ENCODE measurements at regions not wholly inside any gene's neighbourhood (a gene's known extent, or its start where the extent isn't known, plus 50 kb on each side); places are given as distances from the start of the nearest gene placed in this dataset.

DNA sequence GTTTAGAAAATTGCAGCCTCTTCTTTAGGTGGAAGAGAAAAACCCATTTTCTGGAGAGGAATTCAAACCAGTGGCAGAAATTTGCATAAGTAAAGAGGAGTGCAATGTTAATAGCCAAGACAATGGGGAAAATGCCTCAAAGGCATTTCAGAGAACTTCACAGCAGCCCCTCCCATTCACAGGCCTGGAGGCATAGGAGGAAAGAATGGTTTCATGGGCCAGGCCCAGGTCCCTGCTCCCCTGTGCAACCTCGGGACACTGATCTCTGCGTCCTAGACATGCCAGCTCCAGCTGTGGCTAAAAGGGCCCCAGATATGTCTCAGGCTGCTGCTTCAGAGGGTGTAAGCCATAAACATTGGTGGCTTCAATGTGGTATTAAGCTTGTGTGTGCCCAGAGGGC lies 161.8 kb upstream of the CENPE start:
- intact Hi-C loops (cut with micrococcal nuclease), result no loop called here
- Histone ChIP-seq H3K9me3 (replicated peaks) (peaks cover 36% of the 10 kb centered on the region), H3K27me3 (ENCODE audit: low read depth) (no peaks in the 10 kb centered on the region), H3K4me3 (no peak overlapping the region), H3K27ac (replicated peaks) (no peak overlapping the region), H3K4me1 (no peaks in the 10 kb centered on the region), H3K36me3 (no peaks in the 10 kb centered on the region)
- DNase-seq, result no peak
- TF ChIP-seq, protein P1, sequence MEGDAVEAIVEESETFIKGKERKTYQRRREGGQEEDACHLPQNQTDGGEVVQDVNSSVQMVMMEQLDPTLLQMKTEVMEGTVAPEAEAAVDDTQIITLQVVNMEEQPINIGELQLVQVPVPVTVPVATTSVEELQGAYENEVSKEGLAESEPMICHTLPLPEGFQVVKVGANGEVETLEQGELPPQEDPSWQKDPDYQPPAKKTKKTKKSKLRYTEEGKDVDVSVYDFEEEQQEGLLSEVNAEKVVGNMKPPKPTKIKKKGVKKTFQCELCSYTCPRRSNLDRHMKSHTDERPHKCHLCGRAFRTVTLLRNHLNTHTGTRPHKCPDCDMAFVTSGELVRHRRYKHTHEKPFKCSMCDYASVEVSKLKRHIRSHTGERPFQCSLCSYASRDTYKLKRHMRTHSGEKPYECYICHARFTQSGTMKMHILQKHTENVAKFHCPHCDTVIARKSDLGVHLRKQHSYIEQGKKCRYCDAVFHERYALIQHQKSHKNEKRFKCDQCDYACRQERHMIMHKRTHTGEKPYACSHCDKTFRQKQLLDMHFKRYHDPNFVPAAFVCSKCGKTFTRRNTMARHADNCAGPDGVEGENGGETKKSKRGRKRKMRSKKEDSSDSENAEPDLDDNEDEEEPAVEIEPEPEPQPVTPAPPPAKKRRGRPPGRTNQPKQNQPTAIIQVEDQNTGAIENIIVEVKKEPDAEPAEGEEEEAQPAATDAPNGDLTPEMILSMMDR (IDR thresholded peaks at IDR 0.05; ENCODE audit: borderline replicate concordance), result no peak

DNA sequence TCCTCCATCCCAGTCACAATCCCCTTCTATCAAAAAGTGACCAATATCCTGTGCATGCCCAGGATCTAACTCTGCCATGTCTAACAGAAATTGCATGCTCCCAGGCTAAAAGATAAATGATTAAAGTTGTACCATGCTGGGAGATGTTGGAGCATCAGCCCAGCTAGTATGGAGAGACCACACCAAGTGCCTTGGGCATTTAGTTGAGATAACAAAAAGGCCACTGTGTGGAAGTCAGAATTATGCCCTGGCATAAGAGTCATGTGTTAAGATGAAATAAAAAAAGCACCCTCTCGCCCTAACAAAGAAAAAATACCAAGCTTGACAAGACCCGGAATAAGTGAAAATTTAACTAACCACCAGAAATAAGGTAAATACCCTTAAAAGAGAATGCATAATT lies 155.9 kb upstream of the CENPE start:
- no peaks in the 10 kb centered on the region for H3K27me3 ChIP-seq (ENCODE audit: low read depth)
- H3K4me1 ChIP-seq, result no peaks in the 10 kb centered on the region
- TF ChIP-seq, protein P1 (IDR thresholded peaks at IDR 0.05; ENCODE audit: borderline replicate concordance), result no peak
- DNase-seq, result no peak
- no peak overlapping the region for H3K27ac ChIP-seq (replicated peaks)
- no peaks in the 10 kb centered on the region for H3K36me3 ChIP-seq
- intact Hi-C loops (cut with micrococcal nuclease), result no loop called here
- no peak overlapping the region for H3K4me3 ChIP-seq
- H3K9me3 ChIP-seq (replicated peaks), result peaks cover 15% of the 10 kb centered on the region

DNA sequence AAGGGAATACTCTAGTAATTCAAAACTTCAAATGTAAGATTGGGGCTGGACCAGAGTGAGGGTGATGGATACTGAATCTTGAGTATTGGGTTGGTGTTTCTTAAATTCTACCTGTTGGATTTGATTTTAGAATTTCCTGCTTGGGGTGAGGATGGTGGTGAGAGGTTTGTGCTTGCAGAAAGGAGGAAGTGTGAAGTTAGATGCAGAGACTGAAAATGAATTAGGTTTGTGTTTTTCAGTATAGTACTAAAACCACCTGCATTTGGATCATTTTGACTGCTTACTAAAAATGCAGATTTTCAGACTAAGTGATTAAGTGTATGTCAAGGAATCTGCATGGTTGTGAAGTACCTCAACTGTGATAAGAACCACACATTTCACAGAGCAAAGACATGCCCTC lies 131.5 kb upstream of the CENPE start:
- TF ChIP-seq, protein P1 (IDR thresholded peaks at IDR 0.05; ENCODE audit: borderline replicate concordance), result no peak
- H3K4me1 ChIP-seq, result no peaks in the 10 kb centered on the region
- peaks cover 15% of the 10 kb centered on the region for H3K9me3 ChIP-seq (replicated peaks)
- H3K4me3 ChIP-seq, result no peak overlapping the region
- no peak for DNase-seq
- H3K27me3 ChIP-seq (ENCODE audit: low read depth), result no peaks in the 10 kb centered on the region
- no peak overlapping the region for H3K27ac ChIP-seq (replicated peaks)
- no peaks in the 10 kb centered on the region for H3K36me3 ChIP-seq
- intact Hi-C loops (cut with micrococcal nuclease), result no loop called here

DNA sequence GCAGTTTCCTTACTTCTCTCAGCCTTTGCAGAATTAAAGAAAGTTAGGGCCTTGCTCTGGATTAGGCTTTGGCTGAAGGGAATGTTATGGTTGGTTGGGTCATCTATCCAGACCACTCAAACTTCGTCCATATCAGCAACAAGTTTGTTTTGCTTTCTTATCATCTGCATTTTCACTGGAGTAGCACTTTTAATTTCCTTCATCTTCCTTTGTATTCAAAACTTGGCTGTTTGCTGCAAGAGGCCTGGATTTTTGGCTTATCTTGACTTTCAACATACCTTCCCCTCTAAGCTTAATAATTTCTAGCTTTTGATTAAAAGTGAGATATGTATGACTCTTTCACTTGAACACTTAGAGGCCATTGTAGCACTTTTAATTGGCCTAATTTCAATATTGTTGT lies 126.7 kb upstream of the CENPE start:
- intact Hi-C loops (cut with micrococcal nuclease), result no loop called here
- no peaks in the 10 kb centered on the region for H3K9me3 ChIP-seq (replicated peaks)
- no peaks in the 10 kb centered on the region for H3K27me3 ChIP-seq (ENCODE audit: low read depth)
- DNase-seq, result no peak
- H3K27ac ChIP-seq (replicated peaks), result no peak overlapping the region
- no peaks in the 10 kb centered on the region for H3K4me1 ChIP-seq
- TF ChIP-seq, protein P1 (IDR thresholded peaks at IDR 0.05; ENCODE audit: borderline replicate concordance), result no peak
- H3K4me3 ChIP-seq, result no peak overlapping the region
- no peaks in the 10 kb centered on the region for H3K36me3 ChIP-seq

DNA sequence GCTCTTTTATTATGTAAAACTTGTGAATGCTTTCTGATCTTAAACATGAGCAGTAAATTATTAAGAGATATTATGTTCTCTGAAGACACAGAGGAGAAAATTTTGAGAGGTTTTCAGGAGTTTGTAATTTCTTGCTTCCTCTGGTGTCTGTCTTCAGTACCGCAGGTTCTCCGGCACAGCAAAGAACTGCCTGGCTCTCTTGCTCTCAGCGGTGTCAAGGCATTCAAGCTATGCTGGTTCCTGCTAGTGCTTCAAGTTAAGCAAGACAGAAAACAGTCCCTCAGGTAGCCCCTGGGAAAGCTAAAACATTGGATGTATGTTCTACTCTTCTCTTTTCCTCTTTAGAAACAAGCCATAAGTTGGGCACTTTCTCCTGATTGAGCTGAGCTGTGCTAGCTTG lies 120.2 kb upstream of the CENPE start:
- TF ChIP-seq, protein P1 (IDR thresholded peaks at IDR 0.05; ENCODE audit: borderline replicate concordance), result no peak
- Histone ChIP-seq H3K4me1 (no peaks in the 10 kb centered on the region), H3K9me3 (replicated peaks) (peaks cover 53% of the 10 kb centered on the region), H3K36me3 (no peaks in the 10 kb centered on the region), H3K4me3 (no peak overlapping the region), H3K27me3 (ENCODE audit: low read depth) (no peaks in the 10 kb centered on the region), H3K27ac (replicated peaks) (no peak overlapping the region)
- DNase-seq, result no peak
- intact Hi-C loops (cut with micrococcal nuclease), result no loop called here

DNA sequence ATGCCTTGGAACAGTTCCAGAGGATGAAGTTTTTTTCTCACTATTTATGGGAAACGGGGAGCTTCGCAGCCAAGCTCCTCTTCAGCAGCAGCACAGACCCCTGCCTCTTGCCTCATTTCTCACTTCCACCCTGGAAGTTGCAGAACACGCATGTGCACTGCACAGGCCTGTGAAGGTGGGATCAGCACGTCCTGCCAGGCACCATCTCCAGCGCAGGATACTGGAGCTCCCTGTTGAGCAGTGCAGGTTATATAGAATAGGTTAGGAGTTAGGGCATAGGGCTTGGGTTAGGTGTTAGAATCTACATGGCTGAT lies 110.1 kb upstream of the CENPE start:
- Histone ChIP-seq H3K9me3 (replicated peaks) (peaks cover 14% of the 10 kb centered on the region), H3K4me1 (no peaks in the 10 kb centered on the region), H3K4me3 (no peak overlapping the region), H3K27me3 (ENCODE audit: low read depth) (no peaks in the 10 kb centered on the region), H3K36me3 (no peaks in the 10 kb centered on the region), H3K27ac (replicated peaks) (no peak overlapping the region)
- TF ChIP-seq, protein P1 (IDR thresholded peaks at IDR 0.05; ENCODE audit: borderline replicate concordance), result no peak
- intact Hi-C loops (cut with micrococcal nuclease), result no loop called here
- no peak for DNase-seq
